ENCODE measurements at regions not wholly inside any gene's neighbourhood (a gene's known extent, or its start where the extent isn't known, plus 50 kb on each side); places are given as distances from the start of the nearest gene placed in this dataset.

- no peaks in the 10 kb centered on the region; the same call in 1 of the 2 replicates for H3K9me3 ChIP-seq (ENCODE audit: control insufficient read depth, insufficient read depth, low read length)
- H3K27me3 ChIP-seq (ENCODE audit: control insufficient read depth, insufficient read depth, low read length), result no peaks in the 10 kb centered on the region
- no peak for TF ChIP-seq CTCF (IDR thresholded peaks at IDR 0.05; ENCODE audit: low read depth, low read length)
- CTCF ChIA-PET, result interaction anchor here (2.6 kb wide), 1 partner anchor 11 kb away, joined by 19 read pairs; no protein-coding TSS in a partner anchor
- no peak for DNase-seq (ENCODE audit: low read depth, low spot score)
- no peak overlapping the region for H3K27ac ChIP-seq (ENCODE audit: low read depth, low read length)
- no peak overlapping the region for H3K4me3 ChIP-seq (ENCODE audit: low read depth, low read length)
- POLR2A ChIA-PET, result no interaction called here
These were observed 258.0 kb downstream of the LTN1 start for GRCh38 chr21:28734522-28735175.

GRCh38 chr21:28731700-28732321, 260.9 kb downstream of the LTN1 start:
- no peak for TF ChIP-seq CTCF (IDR thresholded peaks at IDR 0.05; ENCODE audit: low read depth, low read length)
- H3K27me3 ChIP-seq (ENCODE audit: control insufficient read depth, insufficient read depth, low read length), result no peaks in the 10 kb centered on the region
- no peak overlapping the region for H3K4me3 ChIP-seq (ENCODE audit: low read depth, low read length)
- no peaks in the 10 kb centered on the region; the same call in 1 of the 2 replicates for H3K9me3 ChIP-seq (ENCODE audit: control insufficient read depth, insufficient read depth, low read length)
- H3K27ac ChIP-seq (ENCODE audit: low read depth, low read length), result no peak overlapping the region
- ChIA-PET POLR2A (no interaction called here), CTCF (interaction anchor here (0.8 kb wide), 1 partner anchor 13 kb away, joined by 4 read pairs; no protein-coding TSS in a partner anchor)
- DNase-seq (ENCODE audit: low read depth, low spot score), result no peak

DNA sequence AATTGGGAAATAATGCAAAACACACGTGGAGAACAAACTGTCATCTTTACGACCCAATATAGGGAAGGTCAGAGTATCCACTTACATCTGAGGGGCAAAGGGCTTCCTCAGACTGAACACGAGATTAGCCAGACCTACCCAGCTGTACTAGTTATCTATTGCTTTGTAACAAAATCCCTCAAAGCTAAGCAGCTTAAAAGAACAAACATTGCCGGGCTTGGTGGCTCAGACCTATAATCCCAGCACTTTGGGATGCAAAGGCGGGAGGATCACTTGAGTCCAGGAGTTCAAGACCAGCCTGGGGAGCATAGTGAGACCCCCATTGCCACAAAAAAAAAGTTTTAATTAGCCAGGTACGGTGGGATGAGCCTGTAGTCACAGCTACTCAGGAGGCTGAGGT, 262.8 kb downstream of the LTN1 start:
- ChIA-PET POLR2A (no interaction called here), CTCF (no interaction called here)
- no peak for TF ChIP-seq CTCF (IDR thresholded peaks at IDR 0.05; ENCODE audit: low read depth, low read length)
- DNase-seq (ENCODE audit: low read depth, low spot score), result no peak
- Histone ChIP-seq H3K4me3 (ENCODE audit: low read depth, low read length) (no peak overlapping the region), H3K9me3 (ENCODE audit: control insufficient read depth, insufficient read depth, low read length) (no peaks in the 10 kb centered on the region), H3K27ac (ENCODE audit: low read depth, low read length) (no peak overlapping the region), H3K27me3 (ENCODE audit: control insufficient read depth, insufficient read depth, low read length) (no peaks in the 10 kb centered on the region)

DNA sequence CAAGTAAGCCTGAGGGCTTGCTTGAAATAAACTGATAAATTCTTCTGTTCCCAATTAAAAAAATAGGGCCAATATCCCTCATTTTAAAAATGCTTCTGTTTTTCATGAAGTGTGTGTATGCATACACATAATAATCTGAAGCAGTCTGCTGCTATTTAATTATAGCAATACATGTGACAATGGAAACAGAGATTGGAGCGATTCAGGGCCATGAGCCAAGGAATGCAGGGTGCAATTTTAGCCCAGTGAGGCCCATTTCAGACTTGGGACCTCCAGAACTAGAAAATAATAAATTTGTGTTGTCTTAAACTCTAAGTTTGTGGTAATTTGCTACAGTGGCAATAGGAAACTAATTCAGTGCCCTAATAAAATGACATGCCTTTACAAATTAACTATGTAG, 264.9 kb downstream of the LTN1 start:
- no peak for TF ChIP-seq CTCF (IDR thresholded peaks at IDR 0.05; ENCODE audit: low read depth, low read length)
- no peaks in the 10 kb centered on the region for H3K9me3 ChIP-seq (ENCODE audit: control insufficient read depth, insufficient read depth, low read length)
- DNase-seq (ENCODE audit: low read depth, low spot score), result no peak
- no peak overlapping the region for H3K4me3 ChIP-seq (ENCODE audit: low read depth, low read length)
- no peak overlapping the region for H3K27ac ChIP-seq (ENCODE audit: low read depth, low read length)
- H3K27me3 ChIP-seq (ENCODE audit: control insufficient read depth, insufficient read depth, low read length), result no peaks in the 10 kb centered on the region
- ChIA-PET CTCF (no interaction called here), POLR2A (no interaction called here)

- no peak for TF ChIP-seq CTCF (IDR thresholded peaks at IDR 0.05; ENCODE audit: low read depth, low read length)
- Histone ChIP-seq H3K27ac (ENCODE audit: low read depth, low read length) (no peak overlapping the region), H3K4me3 (ENCODE audit: low read depth, low read length) (no peak overlapping the region), H3K9me3 (ENCODE audit: control insufficient read depth, insufficient read depth, low read length) (no peaks in the 10 kb centered on the region), H3K27me3 (ENCODE audit: control insufficient read depth, insufficient read depth, low read length) (no peaks in the 10 kb centered on the region)
- DNase-seq (ENCODE audit: low read depth, low spot score), result no peak
- ChIA-PET CTCF (no interaction called here), POLR2A (no interaction called here)
These were observed 267.3 kb downstream of the LTN1 start for GRCh38 chr21:28725396-28725795.
